Upper lobe of right lung (tissue), 1 donor: ENCODE measurements at regions not wholly inside any gene's neighbourhood (a gene's known extent, or its start where the extent isn't known, plus 50 kb on each side); places are given as distances from the start of the nearest gene placed in this dataset.
A peak's percentile ranks its signal among the peaks of the same experiment; 100 is the strongest.

Source experiments
- ATAC-seq: fragments of 200-7000 bp; cut with Tn5 transposase; one replicate; pipeline ENCODE4 v1.9.1; 2020; ENCODE audit warnings: mild to moderate bottlenecking, moderate library complexity
- DNase-seq: peaks from one replicate; pipeline ENCODE4 v3.0.0-alpha.2; 2020
- H3K27ac ChIP-seq: fragments of 200-600 bp; one replicate; pipeline ENCODE4 v1.8.0; 2022
- H3K27me3 ChIP-seq: fragments of 200-600 bp; one replicate; pipeline ENCODE4 v1.8.0; 2022; ENCODE audit warnings: mild to moderate bottlenecking
- H3K36me3 ChIP-seq: fragments of 200-600 bp; one replicate; pipeline ENCODE4 v1.8.0; 2022
- H3K4me1 ChIP-seq: fragments of 200-600 bp; one replicate; pipeline ENCODE4 v1.8.0; 2022
- H3K4me3 ChIP-seq: fragments of 200-600 bp; one replicate; pipeline ENCODE4 v1.8.0; 2022; ENCODE audit warnings: mild to moderate bottlenecking
- H3K9me3 ChIP-seq: fragments of 200-600 bp; one replicate; pipeline ENCODE4 v1.8.0; 2022
- intact Hi-C: fragments of 100-400 bp; cut with DNase I; formaldehyde crosslinking; loops from one replicate; pipeline ENCODE4 v1.11.0; 2022
- TF ChIP-seq, protein P1 (sequence below): fragments of 200-600 bp; IDR thresholded peaks from one replicate; pipeline ENCODE4 v1.8.0; 2022; ENCODE audit warnings: antibody characterized with exemption
- donor health status: DM: no; HTN: yes; CAD: no; lungs with severe emphysema.

DNA sequence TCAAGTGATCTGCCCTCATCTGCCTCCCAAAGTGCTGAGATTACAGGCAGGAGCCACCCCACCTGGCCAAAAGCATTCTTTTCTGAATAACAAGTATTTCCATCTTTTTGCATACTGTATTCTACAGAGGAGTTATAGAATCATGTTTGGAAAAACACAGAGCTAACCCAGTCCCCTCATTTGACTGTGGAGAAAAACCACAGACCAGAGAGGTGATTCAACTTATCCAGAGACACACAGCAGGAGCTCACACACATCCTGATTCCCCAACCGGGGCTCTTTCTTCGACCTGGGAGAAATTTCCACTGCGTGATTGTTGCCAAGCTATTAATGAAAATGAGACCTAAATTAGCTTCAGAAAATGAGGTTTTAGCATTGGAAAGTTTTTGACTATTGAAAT is 176.1 kb upstream of the TLE3 start:
- Histone ChIP-seq H3K27me3 (no peaks in the 10 kb centered on the region), H3K36me3 (no peaks in the 10 kb centered on the region), H3K4me1 (peaks cover 14% of the 10 kb centered on the region), H3K9me3 (no peaks in the 10 kb centered on the region), H3K27ac (no peak overlapping the region), H3K4me3 (no peak overlapping the region)
- no peak for ATAC-seq
- TF ChIP-seq, protein P1, sequence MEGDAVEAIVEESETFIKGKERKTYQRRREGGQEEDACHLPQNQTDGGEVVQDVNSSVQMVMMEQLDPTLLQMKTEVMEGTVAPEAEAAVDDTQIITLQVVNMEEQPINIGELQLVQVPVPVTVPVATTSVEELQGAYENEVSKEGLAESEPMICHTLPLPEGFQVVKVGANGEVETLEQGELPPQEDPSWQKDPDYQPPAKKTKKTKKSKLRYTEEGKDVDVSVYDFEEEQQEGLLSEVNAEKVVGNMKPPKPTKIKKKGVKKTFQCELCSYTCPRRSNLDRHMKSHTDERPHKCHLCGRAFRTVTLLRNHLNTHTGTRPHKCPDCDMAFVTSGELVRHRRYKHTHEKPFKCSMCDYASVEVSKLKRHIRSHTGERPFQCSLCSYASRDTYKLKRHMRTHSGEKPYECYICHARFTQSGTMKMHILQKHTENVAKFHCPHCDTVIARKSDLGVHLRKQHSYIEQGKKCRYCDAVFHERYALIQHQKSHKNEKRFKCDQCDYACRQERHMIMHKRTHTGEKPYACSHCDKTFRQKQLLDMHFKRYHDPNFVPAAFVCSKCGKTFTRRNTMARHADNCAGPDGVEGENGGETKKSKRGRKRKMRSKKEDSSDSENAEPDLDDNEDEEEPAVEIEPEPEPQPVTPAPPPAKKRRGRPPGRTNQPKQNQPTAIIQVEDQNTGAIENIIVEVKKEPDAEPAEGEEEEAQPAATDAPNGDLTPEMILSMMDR, result no peak
- intact Hi-C loops, result no loop called here
- DNase-seq, result no peak

DNA sequence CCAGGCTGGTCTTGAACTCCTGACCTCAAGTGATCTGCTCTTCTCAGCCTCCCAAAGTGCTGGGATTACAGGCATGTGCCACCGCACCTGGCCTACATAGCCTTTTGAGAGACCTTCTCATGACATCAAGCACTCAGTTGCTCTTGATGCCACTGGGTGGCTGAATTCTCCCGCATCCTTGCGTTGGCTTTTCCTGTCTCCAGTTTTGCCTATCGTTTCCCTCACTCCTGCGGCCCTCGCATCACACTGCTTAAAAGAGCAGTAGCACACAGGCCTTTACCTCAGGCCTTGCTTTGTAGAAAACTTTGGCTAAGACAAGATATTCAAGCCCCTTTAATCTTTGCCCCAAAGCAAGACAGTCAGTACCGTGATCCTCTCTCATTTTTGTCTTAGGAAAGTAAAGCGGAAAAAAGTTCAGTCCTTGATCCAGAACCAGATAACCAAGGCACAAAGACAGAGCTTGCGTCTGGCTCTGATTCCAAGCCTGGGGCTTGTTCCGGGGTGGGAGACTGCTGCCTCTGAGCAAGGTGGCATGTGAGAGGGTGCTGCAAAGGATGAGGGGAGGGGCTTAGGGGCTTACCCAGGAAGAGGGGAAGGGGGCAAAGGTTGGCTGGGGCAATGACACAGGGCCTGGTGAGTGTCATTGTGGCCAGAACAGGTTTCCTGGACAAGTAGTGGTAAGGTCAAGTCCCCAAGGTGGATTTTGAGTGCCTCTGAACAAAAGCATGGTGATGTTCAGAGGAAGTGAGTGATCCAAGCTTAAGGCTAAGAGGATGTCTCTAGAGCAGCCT is 175.0 kb upstream of the TLE3 start:
- Histone ChIP-seq H3K4me3 (no peak overlapping the region), H3K4me1 (peaks cover 14% of the 10 kb centered on the region), H3K27me3 (no peaks in the 10 kb centered on the region), H3K9me3 (no peaks in the 10 kb centered on the region), H3K27ac (no peak overlapping the region), H3K36me3 (no peaks in the 10 kb centered on the region)
- intact Hi-C loops, result no loop called here
- ATAC-seq (no peak), DNase-seq (peak; percentile 7)
- TF ChIP-seq, protein P1, result no peak

DNA sequence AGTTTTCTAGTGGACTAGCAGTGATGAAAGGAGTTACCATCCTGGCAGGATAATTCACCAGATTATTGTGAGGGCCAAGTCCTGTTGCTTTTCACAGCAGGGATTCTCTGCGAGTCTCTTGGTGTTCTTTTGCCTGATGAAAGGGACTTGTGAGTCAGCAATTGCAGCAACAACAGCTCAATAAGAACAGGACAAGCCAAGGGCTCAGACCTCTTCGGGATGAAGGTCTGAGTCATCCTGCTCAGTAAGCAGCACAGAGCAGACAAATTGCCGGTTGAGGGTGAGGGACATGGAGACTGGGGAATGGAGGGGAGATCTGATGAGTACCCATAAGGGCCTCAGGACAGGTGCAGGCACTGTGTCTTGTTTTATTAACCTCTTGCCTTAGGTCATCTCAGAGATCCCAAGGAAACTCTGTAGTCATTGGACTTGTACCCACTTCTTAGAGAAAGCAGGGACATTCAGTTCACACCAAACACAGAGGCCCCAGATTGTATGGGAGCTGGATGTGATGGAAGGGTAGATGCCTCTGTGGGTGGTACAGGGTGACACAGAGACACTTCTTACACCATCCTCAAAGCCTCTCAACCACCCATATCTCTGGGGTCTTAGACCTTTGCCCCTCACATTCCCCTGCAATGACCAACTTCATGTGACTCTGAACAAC is 173.8 kb upstream of the TLE3 start:
- TF ChIP-seq, protein P1, result no peak
- Histone ChIP-seq H3K27me3 (no peaks in the 10 kb centered on the region), H3K4me3 (no peak overlapping the region), H3K9me3 (no peaks in the 10 kb centered on the region), H3K4me1 (peaks cover 22% of the 10 kb centered on the region), H3K27ac (no peak overlapping the region), H3K36me3 (no peaks in the 10 kb centered on the region)
- DNase-seq, result no peak
- peak; percentile 55 for ATAC-seq
- intact Hi-C loops, result no loop called here

DNA sequence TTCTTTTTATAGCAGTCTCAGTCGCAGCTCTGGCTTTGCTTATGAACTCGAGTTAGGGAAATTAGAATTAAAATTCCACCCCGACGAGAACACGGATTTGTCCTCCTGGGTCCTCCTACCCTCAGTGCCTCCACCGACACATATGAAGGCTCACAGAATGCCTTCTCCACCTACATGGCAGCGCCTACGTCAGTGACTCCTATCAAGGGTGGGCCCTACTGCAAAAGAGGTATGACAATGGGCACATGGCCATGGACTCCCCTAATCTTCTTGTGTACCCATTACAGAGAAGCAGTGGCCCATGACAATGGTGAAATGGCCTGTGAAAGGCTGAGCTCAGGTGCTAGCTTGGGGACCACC is 173.0 kb upstream of the TLE3 start:
- no peaks in the 10 kb centered on the region for H3K9me3 ChIP-seq
- H3K4me3 ChIP-seq, result no peak overlapping the region
- DNase-seq (no peak), ATAC-seq (no peak)
- no peaks in the 10 kb centered on the region for H3K27me3 ChIP-seq
- no peaks in the 10 kb centered on the region for H3K36me3 ChIP-seq
- intact Hi-C loops, result no loop called here
- H3K4me1 ChIP-seq, result peaks cover 30% of the 10 kb centered on the region
- TF ChIP-seq, protein P1, result no peak
- H3K27ac ChIP-seq, result no peak overlapping the region

DNA sequence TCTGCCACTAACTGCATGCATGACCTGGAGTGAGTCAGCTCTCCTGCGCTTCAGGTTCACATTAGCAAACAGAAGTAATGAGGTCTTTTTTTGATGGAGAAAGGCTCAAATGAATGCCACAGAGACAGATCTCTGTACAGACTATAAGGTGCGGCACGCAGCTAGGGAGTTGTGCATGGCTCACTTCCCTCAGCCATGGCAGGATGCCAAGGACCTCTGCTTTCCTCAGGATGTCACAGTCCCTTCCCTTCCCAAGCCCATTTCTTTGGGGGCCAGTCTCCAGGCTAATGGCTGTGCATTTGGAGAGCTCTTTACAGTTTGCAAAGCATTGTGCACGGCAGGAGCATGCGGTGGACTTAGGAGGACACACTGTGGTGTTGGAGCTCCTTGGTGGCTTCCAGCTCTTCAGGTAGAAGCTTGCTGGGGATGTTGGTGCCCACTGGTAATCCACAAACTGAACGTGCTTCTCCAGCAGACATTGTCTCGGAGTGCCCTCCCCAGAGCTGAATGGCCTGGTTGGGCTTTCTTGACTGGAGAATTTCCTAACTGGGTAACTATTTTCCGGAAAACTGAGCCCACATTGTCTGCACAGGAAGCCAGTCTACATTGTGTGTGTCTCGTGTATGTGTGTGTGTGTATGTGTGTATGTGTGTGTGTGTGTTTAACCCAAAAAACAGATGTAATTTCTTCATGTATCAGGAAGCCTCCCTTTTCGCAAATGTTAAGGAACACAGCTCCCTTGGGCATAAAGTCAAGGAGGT is 172.5 kb upstream of the TLE3 start:
- Histone ChIP-seq H3K4me1 (peaks cover 32% of the 10 kb centered on the region), H3K27ac (no peak overlapping the region), H3K9me3 (no peaks in the 10 kb centered on the region), H3K4me3 (no peak overlapping the region), H3K36me3 (no peaks in the 10 kb centered on the region), H3K27me3 (no peaks in the 10 kb centered on the region)
- ATAC-seq (peak; percentile 21), DNase-seq (no peak)
- intact Hi-C loops, result no loop called here
- TF ChIP-seq, protein P1, result no peak
